ENCODE measurements at regions not wholly inside any gene's neighbourhood (a gene's known extent, or its start where the extent isn't known, plus 50 kb on each side); places are given as distances from the start of the nearest gene placed in this dataset.

GRCh38 chr18:45212181-45213039 lies 402.9 kb upstream of the SLC14A2 start:
- H3K4me3 ChIP-seq (ENCODE audit: insufficient read depth, low read depth, low read length, poor library complexity, severe bottlenecking) = no peak overlapping the region
- H3K36me3 ChIP-seq (ENCODE audit: control insufficient read depth, insufficient read depth, low read length) = no peaks in the 10 kb centered on the region
- no peaks in the 10 kb centered on the region for H3K9me3 ChIP-seq (ENCODE audit: control insufficient read depth, low read length)
- no peaks in the 10 kb centered on the region for H3K4me1 ChIP-seq (ENCODE audit: control insufficient read depth, insufficient read depth, low read length, poor library complexity, severe bottlenecking)
- DNase-seq = peak; percentile 14 to 52 (median 28)
- no peaks in the 10 kb centered on the region for H3K27me3 ChIP-seq (replicated peaks; ENCODE audit: control insufficient read depth, insufficient read depth, low read length, poor library complexity, severe bottlenecking)
- H3K27ac ChIP-seq (ENCODE audit: insufficient read depth, low read length, poor library complexity, severe bottlenecking) = no peak overlapping the region

- Histone ChIP-seq H3K27ac (ENCODE audit: insufficient read depth, low read length, poor library complexity, severe bottlenecking) (no peak overlapping the region), H3K4me3 (ENCODE audit: insufficient read depth, low read depth, low read length, poor library complexity, severe bottlenecking) (no peak overlapping the region), H3K36me3 (ENCODE audit: control insufficient read depth, insufficient read depth, low read length) (no peaks in the 10 kb centered on the region), H3K27me3 (replicated peaks; ENCODE audit: control insufficient read depth, insufficient read depth, low read length, poor library complexity, severe bottlenecking) (no peaks in the 10 kb centered on the region), H3K9me3 (ENCODE audit: control insufficient read depth, low read length) (no peaks in the 10 kb centered on the region), H3K4me1 (ENCODE audit: control insufficient read depth, insufficient read depth, low read length, poor library complexity, severe bottlenecking) (no peaks in the 10 kb centered on the region)
- DNase-seq = no peak
These were observed 402.3 kb upstream of the SLC14A2 start for GRCh38 chr18:45213040-45213333.

- H3K9me3 ChIP-seq (ENCODE audit: control insufficient read depth, low read length) = no peaks in the 10 kb centered on the region
- H3K4me3 ChIP-seq (ENCODE audit: insufficient read depth, low read depth, low read length, poor library complexity, severe bottlenecking) = no peak overlapping the region
- H3K27me3 ChIP-seq (replicated peaks; ENCODE audit: control insufficient read depth, insufficient read depth, low read length, poor library complexity, severe bottlenecking) = no peaks in the 10 kb centered on the region
- H3K27ac ChIP-seq (ENCODE audit: insufficient read depth, low read length, poor library complexity, severe bottlenecking) = no peak overlapping the region
- H3K4me1 ChIP-seq (ENCODE audit: control insufficient read depth, insufficient read depth, low read length, poor library complexity, severe bottlenecking) = no peaks in the 10 kb centered on the region
- no peak for DNase-seq
- H3K36me3 ChIP-seq (ENCODE audit: control insufficient read depth, insufficient read depth, low read length) = no peaks in the 10 kb centered on the region
These were observed 396.8 kb upstream of the SLC14A2 start for GRCh38 chr18:45218436-45218835.

- Histone ChIP-seq H3K9me3 (ENCODE audit: control insufficient read depth, low read length) (no peaks in the 10 kb centered on the region), H3K4me3 (ENCODE audit: insufficient read depth, low read depth, low read length, poor library complexity, severe bottlenecking) (no peak overlapping the region), H3K4me1 (ENCODE audit: control insufficient read depth, insufficient read depth, low read length, poor library complexity, severe bottlenecking) (no peaks in the 10 kb centered on the region), H3K36me3 (ENCODE audit: control insufficient read depth, insufficient read depth, low read length) (no peaks in the 10 kb centered on the region), H3K27ac (ENCODE audit: insufficient read depth, low read length, poor library complexity, severe bottlenecking) (no peak overlapping the region), H3K27me3 (replicated peaks; ENCODE audit: control insufficient read depth, insufficient read depth, low read length, poor library complexity, severe bottlenecking) (no peaks in the 10 kb centered on the region)
- DNase-seq = no peak
These were observed 393.9 kb upstream of the SLC14A2 start for GRCh38 chr18:45221363-45221762.

- Histone ChIP-seq H3K27me3 (replicated peaks; ENCODE audit: control insufficient read depth, insufficient read depth, low read length, poor library complexity, severe bottlenecking) (no peaks in the 10 kb centered on the region), H3K9me3 (ENCODE audit: control insufficient read depth, low read length) (no peaks in the 10 kb centered on the region), H3K36me3 (ENCODE audit: control insufficient read depth, insufficient read depth, low read length) (no peaks in the 10 kb centered on the region), H3K4me3 (ENCODE audit: insufficient read depth, low read depth, low read length, poor library complexity, severe bottlenecking) (no peak overlapping the region), H3K4me1 (ENCODE audit: control insufficient read depth, insufficient read depth, low read length, poor library complexity, severe bottlenecking) (no peaks in the 10 kb centered on the region), H3K27ac (ENCODE audit: insufficient read depth, low read length, poor library complexity, severe bottlenecking) (no peak overlapping the region)
- DNase-seq = no peak
These were observed 393.1 kb upstream of the SLC14A2 start for GRCh38 chr18:45222180-45222579.

GRCh38 chr18:45227001-45227742 lies 388.1 kb upstream of the SLC14A2 start:
- Histone ChIP-seq H3K36me3 (ENCODE audit: control insufficient read depth, insufficient read depth, low read length) (no peaks in the 10 kb centered on the region), H3K27ac (ENCODE audit: insufficient read depth, low read length, poor library complexity, severe bottlenecking) (no peak overlapping the region), H3K27me3 (replicated peaks; ENCODE audit: control insufficient read depth, insufficient read depth, low read length, poor library complexity, severe bottlenecking) (no peaks in the 10 kb centered on the region), H3K4me3 (ENCODE audit: insufficient read depth, low read depth, low read length, poor library complexity, severe bottlenecking) (no peak overlapping the region), H3K4me1 (ENCODE audit: control insufficient read depth, insufficient read depth, low read length, poor library complexity, severe bottlenecking) (no peaks in the 10 kb centered on the region), H3K9me3 (ENCODE audit: control insufficient read depth, low read length) (no peaks in the 10 kb centered on the region)
- no peak for DNase-seq

GRCh38 chr18:45228796-45229388 lies 386.4 kb upstream of the SLC14A2 start:
- H3K36me3 ChIP-seq (ENCODE audit: control insufficient read depth, insufficient read depth, low read length) = no peaks in the 10 kb centered on the region
- H3K27ac ChIP-seq (ENCODE audit: insufficient read depth, low read length, poor library complexity, severe bottlenecking) = no peak overlapping the region
- no peaks in the 10 kb centered on the region for H3K9me3 ChIP-seq (ENCODE audit: control insufficient read depth, low read length)
- no peaks in the 10 kb centered on the region for H3K4me1 ChIP-seq (ENCODE audit: control insufficient read depth, insufficient read depth, low read length, poor library complexity, severe bottlenecking)
- H3K27me3 ChIP-seq (replicated peaks; ENCODE audit: control insufficient read depth, insufficient read depth, low read length, poor library complexity, severe bottlenecking) = no peaks in the 10 kb centered on the region
- H3K4me3 ChIP-seq (ENCODE audit: insufficient read depth, low read depth, low read length, poor library complexity, severe bottlenecking) = no peak overlapping the region
- no peak for DNase-seq

GRCh38 chr18:45231617-45232016 lies 383.7 kb upstream of the SLC14A2 start:
- no peaks in the 10 kb centered on the region for H3K9me3 ChIP-seq (ENCODE audit: control insufficient read depth, low read length)
- H3K27me3 ChIP-seq (replicated peaks; ENCODE audit: control insufficient read depth, insufficient read depth, low read length, poor library complexity, severe bottlenecking) = no peaks in the 10 kb centered on the region
- H3K36me3 ChIP-seq (ENCODE audit: control insufficient read depth, insufficient read depth, low read length) = no peaks in the 10 kb centered on the region
- H3K27ac ChIP-seq (ENCODE audit: insufficient read depth, low read length, poor library complexity, severe bottlenecking) = no peak overlapping the region
- DNase-seq = no peak
- H3K4me3 ChIP-seq (ENCODE audit: insufficient read depth, low read depth, low read length, poor library complexity, severe bottlenecking) = no peak overlapping the region
- no peaks in the 10 kb centered on the region for H3K4me1 ChIP-seq (ENCODE audit: control insufficient read depth, insufficient read depth, low read length, poor library complexity, severe bottlenecking)

- Histone ChIP-seq H3K9me3 (ENCODE audit: control insufficient read depth, low read length) (no peaks in the 10 kb centered on the region), H3K4me3 (ENCODE audit: insufficient read depth, low read depth, low read length, poor library complexity, severe bottlenecking) (no peak overlapping the region), H3K36me3 (ENCODE audit: control insufficient read depth, insufficient read depth, low read length) (no peaks in the 10 kb centered on the region), H3K4me1 (ENCODE audit: control insufficient read depth, insufficient read depth, low read length, poor library complexity, severe bottlenecking) (no peaks in the 10 kb centered on the region), H3K27ac (ENCODE audit: insufficient read depth, low read length, poor library complexity, severe bottlenecking) (no peak overlapping the region), H3K27me3 (replicated peaks; ENCODE audit: control insufficient read depth, insufficient read depth, low read length, poor library complexity, severe bottlenecking) (no peaks in the 10 kb centered on the region)
- no peak for DNase-seq
These were observed 383.2 kb upstream of the SLC14A2 start for GRCh38 chr18:45232061-45232460.

GRCh38 chr18:45236676-45237075 lies 378.6 kb upstream of the SLC14A2 start:
- no peaks in the 10 kb centered on the region for H3K9me3 ChIP-seq (ENCODE audit: control insufficient read depth, low read length)
- no peak overlapping the region for H3K4me3 ChIP-seq (ENCODE audit: insufficient read depth, low read depth, low read length, poor library complexity, severe bottlenecking)
- H3K27ac ChIP-seq (ENCODE audit: insufficient read depth, low read length, poor library complexity, severe bottlenecking) = no peak overlapping the region
- no peak for DNase-seq
- H3K27me3 ChIP-seq (replicated peaks; ENCODE audit: control insufficient read depth, insufficient read depth, low read length, poor library complexity, severe bottlenecking) = no peaks in the 10 kb centered on the region
- no peaks in the 10 kb centered on the region for H3K36me3 ChIP-seq (ENCODE audit: control insufficient read depth, insufficient read depth, low read length)
- H3K4me1 ChIP-seq (ENCODE audit: control insufficient read depth, insufficient read depth, low read length, poor library complexity, severe bottlenecking) = no peaks in the 10 kb centered on the region

Measured in effector memory CD4-positive, alpha-beta T cell (primary cell).